Uterus (tissue), 3 donors: ENCODE measurements at regions not wholly inside any gene's neighbourhood (a gene's known extent, or its start where the extent isn't known, plus 50 kb on each side); places are given as distances from the start of the nearest gene placed in this dataset.

Experiments used
- DNase-seq, 2 donors: peaks; one replicate each; pipeline ENCODE4 v3.0.0-alpha.2; 2019 to 2020
- H3K27ac ChIP-seq, 2 donors: fragments of 200-600 bp; sonication (generic); 1 replicate in 1 of 2; 2 replicates in 1 of 2; pipeline ENCODE4 v1.5.1; 2016 to 2018
- H3K27me3 ChIP-seq, 2 donors: fragments of 200-600 bp; sonication (generic); one replicate each; pipeline ENCODE4 v1.5.1; 2018 to 2019; ENCODE audit warnings: control low read depth in 1 of 2
- H3K36me3 ChIP-seq, 2 donors: fragments of 200-600 bp; sonication (generic); one replicate each; pipeline ENCODE4 v1.5.1; 2019; ENCODE audit warnings: control low read depth in 1 of 2
- H3K4me1 ChIP-seq, 2 donors: fragments of 200-600 bp; sonication (generic); one replicate each; pipeline ENCODE4 v1.5.1; 2018 to 2019; ENCODE audit warnings: control low read depth in 1 of 2
- H3K4me3 ChIP-seq, 2 donors: fragments of 200-600 bp; sonication (generic); 1 replicate in 1 of 2; 2 replicates in 1 of 2; pipeline ENCODE4 v1.5.1; 2018 to 2019; ENCODE audit warnings: mild to moderate bottlenecking in 1 of 2
- H3K9me3 ChIP-seq, 2 donors: fragments of 200-600 bp; sonication (generic); one replicate each; pipeline ENCODE4 v1.5.1; 2019; ENCODE audit warnings: control low read depth in 1 of 2
- POLR2A ChIP-seq, 2 donors: fragments of 450-650 bp; IDR thresholded peaks; one replicate each; pipeline ENCODE4 v1.6.1; 2016; ENCODE audit warnings: antibody characterized with exemption in 2 of 2, mild to moderate bottlenecking in 1 of 2, moderate library complexity in 1 of 2
- intact Hi-C: fragments of 100-400 bp; cut with DNase I; formaldehyde crosslinking; loops from one replicate; pipeline ENCODE4 v1.15.1; 2023; ENCODE audit warnings: low total_unique reads
- TF ChIP-seq, protein P1 (sequence below), 4 experiments: fragments of 200-600 bp in 2 of 4; fragments of 450-650 bp in 2 of 4; sonication (generic) in 2 of 4; IDR thresholded peaks; one replicate each; pipeline ENCODE4 v1.5.1; 2016 to 2019; ENCODE audit warnings: antibody characterized with exemption in 4 of 4, mild to moderate bottlenecking in 2 of 4, moderate library complexity in 1 of 4
- donor health status: DM: yes; HTN: yes; CAD: no.

DNA sequence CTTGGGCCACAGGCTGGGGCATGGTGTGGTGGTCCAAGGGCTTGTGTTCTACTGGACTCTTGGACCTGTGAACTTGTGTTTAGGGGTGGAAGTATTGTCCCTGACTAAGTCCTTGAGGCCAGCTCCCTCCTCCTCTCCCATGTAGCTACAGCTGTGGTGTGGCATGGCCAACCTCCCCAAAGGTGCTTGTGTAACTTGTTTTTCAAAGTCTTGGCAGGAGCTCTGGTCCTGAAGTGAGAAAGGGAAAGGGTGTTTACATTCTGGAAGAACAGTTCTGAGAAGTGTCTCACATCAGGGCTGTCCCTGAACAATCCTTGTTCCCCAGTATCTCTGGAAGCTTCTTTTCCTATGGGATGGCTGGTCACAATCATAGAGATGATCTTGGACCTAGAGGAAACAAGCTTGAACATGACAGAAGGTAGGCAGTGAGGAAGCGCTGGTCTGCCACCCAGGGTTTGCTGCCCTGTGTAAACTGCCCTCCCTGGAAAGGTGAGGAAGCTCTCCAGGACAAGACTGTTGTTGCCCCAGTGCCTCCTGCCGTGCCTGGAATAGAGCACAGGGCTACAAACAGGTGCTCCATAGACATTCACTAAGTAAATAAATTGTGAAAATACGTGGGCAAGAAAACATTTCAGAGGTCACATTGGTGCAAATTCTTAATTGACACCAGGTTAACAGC lies 64.6 kb upstream of the KLF9 start:
- Histone ChIP-seq H3K4me3 (no peak overlapping the region), H3K27me3 (no peaks in the 10 kb centered on the region), H3K9me3 (no peaks in the 10 kb centered on the region), H3K4me1 (peaks cover 31 to 32% of the 10 kb centered on the region in 2 donors), H3K36me3 (no peaks in the 10 kb centered on the region), H3K27ac (peak overlapping the region; percentile 90 to 91)
- TF ChIP-seq POLR2A (IDR thresholded peaks at IDR 0.05): no peak
- TF ChIP-seq, protein P1, sequence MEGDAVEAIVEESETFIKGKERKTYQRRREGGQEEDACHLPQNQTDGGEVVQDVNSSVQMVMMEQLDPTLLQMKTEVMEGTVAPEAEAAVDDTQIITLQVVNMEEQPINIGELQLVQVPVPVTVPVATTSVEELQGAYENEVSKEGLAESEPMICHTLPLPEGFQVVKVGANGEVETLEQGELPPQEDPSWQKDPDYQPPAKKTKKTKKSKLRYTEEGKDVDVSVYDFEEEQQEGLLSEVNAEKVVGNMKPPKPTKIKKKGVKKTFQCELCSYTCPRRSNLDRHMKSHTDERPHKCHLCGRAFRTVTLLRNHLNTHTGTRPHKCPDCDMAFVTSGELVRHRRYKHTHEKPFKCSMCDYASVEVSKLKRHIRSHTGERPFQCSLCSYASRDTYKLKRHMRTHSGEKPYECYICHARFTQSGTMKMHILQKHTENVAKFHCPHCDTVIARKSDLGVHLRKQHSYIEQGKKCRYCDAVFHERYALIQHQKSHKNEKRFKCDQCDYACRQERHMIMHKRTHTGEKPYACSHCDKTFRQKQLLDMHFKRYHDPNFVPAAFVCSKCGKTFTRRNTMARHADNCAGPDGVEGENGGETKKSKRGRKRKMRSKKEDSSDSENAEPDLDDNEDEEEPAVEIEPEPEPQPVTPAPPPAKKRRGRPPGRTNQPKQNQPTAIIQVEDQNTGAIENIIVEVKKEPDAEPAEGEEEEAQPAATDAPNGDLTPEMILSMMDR (IDR thresholded peaks at IDR 0.05): no peak
- peak in 1 of 2 donors; percentile 74 for DNase-seq
- intact Hi-C loops: no loop called here

- TF ChIP-seq, protein P1 (IDR thresholded peaks at IDR 0.05): no peak
- no peak for TF ChIP-seq POLR2A (IDR thresholded peaks at IDR 0.05)
- Histone ChIP-seq H3K4me3 (no peak overlapping the region), H3K27me3 (no peaks in the 10 kb centered on the region), H3K9me3 (no peaks in the 10 kb centered on the region), H3K4me1 (peaks cover 28 to 32% of the 10 kb centered on the region in 2 donors), H3K27ac (peak overlapping the region; percentile 90 to 91), H3K36me3 (no peaks in the 10 kb centered on the region)
- intact Hi-C loops: no loop called here
- DNase-seq: no peak
Observed at GRCh38 chr9:70477907-70478480, 63.5 kb upstream of the KLF9 start.

DNA sequence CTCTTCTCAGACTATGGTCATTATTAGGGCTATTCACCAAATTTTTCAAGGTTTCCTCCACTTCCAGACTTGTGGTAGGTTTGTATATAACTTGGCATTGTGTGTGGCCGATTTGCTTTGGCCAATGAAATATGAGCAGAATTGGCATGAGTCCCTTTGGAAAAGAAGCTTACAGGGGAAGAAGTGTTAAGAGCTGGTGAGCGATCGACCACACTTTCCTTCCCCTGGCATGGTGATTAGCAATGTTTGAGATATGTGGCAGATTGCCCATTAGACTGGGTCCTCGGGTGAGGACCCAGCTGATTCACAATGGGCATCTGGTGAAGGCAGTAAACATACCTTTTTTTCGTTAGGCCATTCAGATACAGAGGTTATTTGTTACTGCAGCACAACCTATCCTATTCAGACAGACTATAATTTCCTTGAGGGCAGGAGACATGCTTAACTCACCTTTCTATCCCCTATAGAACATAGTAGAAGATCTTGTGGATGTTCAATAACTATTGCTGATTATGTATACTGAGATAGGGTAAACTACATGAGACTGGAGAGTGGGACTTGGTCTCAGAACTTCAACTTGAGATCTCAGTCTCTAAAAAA lies 62.8 kb upstream of the KLF9 start:
- no peaks in the 10 kb centered on the region for H3K27me3 ChIP-seq
- H3K9me3 ChIP-seq: no peaks in the 10 kb centered on the region
- H3K36me3 ChIP-seq: no peaks in the 10 kb centered on the region
- no peak for DNase-seq
- no peak for TF ChIP-seq POLR2A (IDR thresholded peaks at IDR 0.05)
- TF ChIP-seq, protein P1 (IDR thresholded peaks at IDR 0.05): no peak
- H3K4me3 ChIP-seq: no peak overlapping the region
- peak overlapping the region; percentile 90 to 91 for H3K27ac ChIP-seq
- intact Hi-C loops: no loop called here
- H3K4me1 ChIP-seq: peaks cover 23 to 32% of the 10 kb centered on the region in 2 donors

DNA sequence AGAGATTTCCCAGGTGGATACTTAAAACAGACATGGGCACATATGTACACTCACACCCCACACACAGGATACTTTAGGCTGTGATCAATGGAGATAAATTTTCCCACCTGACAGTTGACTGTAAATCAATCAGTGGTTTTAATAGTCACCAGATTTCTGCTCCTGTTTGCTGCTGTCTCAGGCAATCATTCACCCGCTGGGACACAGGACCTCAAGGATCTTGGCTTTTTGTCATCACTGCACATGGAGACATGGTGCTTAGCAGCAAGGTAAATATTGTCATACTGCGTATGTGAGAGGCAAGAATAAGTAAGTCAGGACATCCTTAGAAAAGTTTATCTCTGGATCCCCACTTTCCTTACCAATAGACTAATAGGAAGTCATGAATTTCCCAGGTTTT lies 60.8 kb upstream of the KLF9 start:
- intact Hi-C loops: no loop called here
- Histone ChIP-seq H3K9me3 (no peaks in the 10 kb centered on the region), H3K27ac (peak overlapping the region; percentile 65 to 90), H3K36me3 (no peaks in the 10 kb centered on the region), H3K4me1 (peaks cover 15 to 32% of the 10 kb centered on the region in 2 donors), H3K4me3 (no peak overlapping the region), H3K27me3 (no peaks in the 10 kb centered on the region)
- DNase-seq: peak; percentile 62 to 77
- TF ChIP-seq, protein P1 (IDR thresholded peaks at IDR 0.05): no peak
- TF ChIP-seq POLR2A (IDR thresholded peaks at IDR 0.05): no peak

DNA sequence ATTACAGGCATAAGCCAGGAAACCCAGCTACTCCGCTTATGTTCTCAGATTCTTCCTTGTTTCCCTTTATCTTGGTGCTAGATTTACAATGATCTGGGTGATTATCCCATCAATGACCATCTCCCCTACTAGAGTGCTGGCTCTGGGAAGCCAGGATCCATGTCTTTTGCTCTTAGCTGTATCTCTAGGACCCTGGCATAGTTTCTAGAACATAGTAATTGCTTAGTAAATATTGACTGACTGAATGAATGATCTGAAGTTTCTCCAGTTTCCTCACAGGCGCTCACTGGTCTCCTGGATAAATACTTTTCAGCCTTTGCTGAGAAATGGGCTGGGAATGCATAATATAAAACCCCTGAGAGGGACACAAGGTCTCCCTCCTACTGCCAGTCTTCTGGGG lies 60.0 kb upstream of the KLF9 start:
- no peaks in the 10 kb centered on the region for H3K36me3 ChIP-seq
- no peak for TF ChIP-seq POLR2A (IDR thresholded peaks at IDR 0.05)
- TF ChIP-seq, protein P1 (IDR thresholded peaks at IDR 0.05): no peak
- no peak overlapping the region for H3K4me3 ChIP-seq
- H3K27me3 ChIP-seq: no peaks in the 10 kb centered on the region
- H3K9me3 ChIP-seq: no peaks in the 10 kb centered on the region
- intact Hi-C loops: no loop called here
- peak overlapping the region; percentile 65 to 90 for H3K27ac ChIP-seq
- peaks cover 8 to 25% of the 10 kb centered on the region in 2 donors for H3K4me1 ChIP-seq
- DNase-seq: no peak
